Midbrain (tissue), 1 donor: ENCODE measurements at regions not wholly inside any gene's neighbourhood (a gene's known extent, or its start where the extent isn't known, plus 50 kb on each side); places are given as distances from the start of the nearest gene placed in this dataset.
A peak's percentile ranks its signal among the peaks of the same experiment; 100 is the strongest.

Experiments used
- DNase-seq: peaks from one replicate; lab custom pipeline; 2025; lab: John Stamatoyannopoulos, UW

DNA sequence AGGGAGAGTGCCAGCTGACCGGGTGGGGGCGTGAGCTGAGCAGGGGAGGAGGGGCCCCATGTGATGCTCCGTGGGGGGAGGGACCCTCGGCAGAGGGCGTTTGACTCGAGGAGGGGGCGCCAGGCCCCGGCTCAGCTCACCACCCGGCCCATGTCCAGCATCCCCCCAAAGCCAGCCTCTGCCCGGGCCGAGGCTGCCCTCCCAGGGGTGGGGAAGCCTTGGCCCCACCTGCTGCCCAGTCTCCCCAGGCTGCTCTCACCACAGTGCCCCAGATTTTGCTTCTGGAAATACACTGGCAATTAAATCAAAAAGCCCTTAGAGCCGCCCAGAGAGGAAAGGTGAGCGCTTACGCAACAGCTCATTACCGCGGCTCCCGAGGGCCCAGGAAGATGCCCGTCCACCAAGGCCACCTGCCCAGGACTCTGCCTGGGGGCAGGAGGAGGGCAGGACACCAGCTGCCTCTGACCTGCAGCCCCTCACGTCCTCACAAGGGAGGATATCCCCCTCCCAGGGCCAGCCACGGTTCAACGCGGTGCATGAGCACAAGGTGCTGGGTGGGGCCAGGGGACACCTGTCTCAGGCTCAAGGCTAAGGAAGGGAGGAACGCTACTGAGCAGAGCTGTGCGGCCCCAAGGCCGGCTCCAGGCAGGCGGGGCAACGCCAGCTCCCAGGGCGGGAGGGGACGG, 70.0 kb upstream of the INPP5A start:
- no peak for DNase-seq

- no peak for DNase-seq
Measured at GRCh38 chr10:132468216-132468615, 69.4 kb upstream of the INPP5A start.

GRCh38 chr10:132468651-132469050, 68.9 kb upstream of the INPP5A start:
- DNase-seq = no peak

DNA sequence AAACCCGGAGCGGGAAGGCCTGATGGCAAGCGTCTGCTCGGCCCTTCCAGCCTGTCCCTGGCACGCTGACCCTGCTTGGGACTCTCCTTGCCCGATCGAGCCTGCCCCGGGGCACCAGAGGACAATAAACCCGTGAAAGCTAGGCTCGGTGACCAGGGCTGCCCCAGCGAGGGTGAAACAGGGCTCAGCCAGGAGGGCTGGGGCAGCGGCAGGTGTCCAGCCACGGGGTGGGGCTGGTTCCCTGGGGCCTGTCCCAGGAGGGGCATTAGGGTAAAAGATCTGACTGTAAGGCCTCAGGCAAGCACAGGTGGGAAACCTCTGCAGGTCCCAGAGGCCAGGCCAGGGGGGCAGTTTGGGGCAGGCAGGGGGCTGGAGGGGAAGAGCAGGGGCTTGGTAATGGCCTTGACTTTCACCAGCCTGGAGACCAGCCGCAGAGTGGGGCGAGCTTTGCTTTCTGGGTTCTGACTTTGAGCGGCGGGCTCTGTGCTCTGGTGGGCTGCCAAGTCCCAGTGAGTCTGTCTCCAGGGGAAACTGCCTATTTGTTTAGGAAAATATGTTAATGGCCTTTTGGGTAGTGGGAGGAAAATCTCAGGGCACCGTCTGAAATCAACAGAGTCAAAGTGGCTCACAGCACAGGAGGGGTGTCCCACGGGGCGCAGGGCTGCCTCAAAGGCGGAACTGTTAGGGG, 68.2 kb upstream of the INPP5A start:
- DNase-seq = peak; percentile 36

DNA sequence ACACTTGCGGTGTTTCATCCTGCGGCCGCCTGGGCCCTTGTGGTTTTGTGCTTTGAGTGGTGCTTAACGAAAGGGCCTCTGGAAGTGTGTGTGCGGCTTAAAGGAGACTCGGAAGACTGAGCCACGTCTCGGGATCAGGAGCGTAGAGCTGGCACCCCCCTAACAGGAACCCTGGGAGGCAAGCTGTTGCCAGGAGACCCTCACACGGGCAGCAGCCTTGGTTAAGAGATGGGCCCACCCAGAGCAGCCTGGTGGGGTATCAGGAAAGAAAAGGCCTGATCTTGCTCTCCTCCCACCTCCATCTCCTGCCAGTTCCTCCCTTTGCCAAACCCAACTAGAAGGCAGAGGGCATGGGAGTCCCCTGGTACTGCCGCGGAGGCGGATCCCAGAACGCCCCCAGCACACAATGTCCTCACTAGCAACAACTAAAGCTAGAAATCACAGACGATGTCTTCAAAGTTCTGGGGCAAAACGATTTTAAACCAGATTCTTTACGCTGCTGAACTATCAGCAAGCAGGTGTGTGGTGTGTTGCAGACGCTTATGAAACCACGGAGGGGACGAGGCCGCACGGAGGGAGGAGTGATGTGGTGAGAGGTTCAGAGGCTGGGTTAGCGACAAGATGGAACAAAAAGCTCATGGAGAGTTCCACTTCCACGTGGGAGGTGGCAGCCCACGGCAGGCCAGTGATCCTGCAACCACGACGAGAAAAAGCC, 67.0 kb upstream of the INPP5A start:
- DNase-seq = no peak

DNA sequence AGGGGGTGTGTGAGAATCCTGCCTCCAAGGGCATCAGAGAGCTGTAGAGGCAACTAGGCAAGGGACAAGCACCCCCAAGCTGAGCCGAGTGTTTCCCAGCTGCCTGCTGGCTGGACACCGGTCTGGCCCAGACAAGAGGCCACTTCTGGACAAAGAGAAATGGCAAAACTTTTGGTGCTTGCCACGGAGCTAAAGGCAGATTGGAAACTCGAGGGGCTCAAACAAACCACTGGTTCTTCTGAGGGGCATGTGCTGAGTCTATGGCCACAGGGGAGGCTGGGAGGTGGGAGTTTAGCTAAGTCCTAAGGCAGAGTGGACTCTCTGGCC, 66.5 kb upstream of the INPP5A start:
- no peak for DNase-seq

DNA sequence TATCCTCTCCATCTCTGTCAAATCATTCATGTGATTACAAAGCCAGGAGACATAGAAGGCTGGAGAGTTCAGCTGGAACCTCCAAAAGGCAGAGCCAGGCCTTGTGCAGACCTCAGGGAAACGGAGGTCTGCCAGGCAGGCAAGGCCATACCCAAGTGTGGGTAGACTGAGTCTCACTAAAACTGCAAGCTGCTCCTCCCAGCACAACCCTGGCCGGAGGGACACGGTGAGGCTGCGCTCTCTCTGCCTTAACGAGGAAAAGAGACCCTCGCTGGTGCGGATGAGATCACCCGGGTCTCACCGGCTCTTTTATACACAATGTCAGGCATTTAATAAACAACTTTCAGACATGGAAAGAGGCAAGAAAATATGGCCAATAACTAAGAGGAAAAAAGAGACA, 66.1 kb upstream of the INPP5A start:
- DNase-seq = no peak

DNA sequence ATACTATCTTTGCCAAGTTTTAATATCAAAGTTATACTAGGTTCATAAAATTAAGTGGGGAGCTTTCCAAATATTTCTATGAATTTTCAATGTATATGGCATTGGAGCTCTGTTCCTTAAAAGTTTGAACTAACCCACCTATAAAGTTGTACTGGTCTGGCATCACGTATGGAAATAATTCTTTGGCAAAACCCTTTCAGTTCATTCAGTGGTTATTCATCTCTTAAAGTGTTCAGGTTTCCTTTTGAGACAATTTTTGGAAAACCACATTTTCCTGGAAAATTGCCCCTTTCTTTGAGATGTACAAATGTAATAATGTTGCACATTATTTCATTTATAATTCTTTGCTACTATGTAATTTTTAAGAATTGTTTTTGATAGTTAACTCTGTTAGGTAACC, 62.5 kb upstream of the INPP5A start:
- DNase-seq = no peak

- DNase-seq = no peak
Measured at GRCh38 chr10:132476146-132477065, 61.2 kb upstream of the INPP5A start.

DNA sequence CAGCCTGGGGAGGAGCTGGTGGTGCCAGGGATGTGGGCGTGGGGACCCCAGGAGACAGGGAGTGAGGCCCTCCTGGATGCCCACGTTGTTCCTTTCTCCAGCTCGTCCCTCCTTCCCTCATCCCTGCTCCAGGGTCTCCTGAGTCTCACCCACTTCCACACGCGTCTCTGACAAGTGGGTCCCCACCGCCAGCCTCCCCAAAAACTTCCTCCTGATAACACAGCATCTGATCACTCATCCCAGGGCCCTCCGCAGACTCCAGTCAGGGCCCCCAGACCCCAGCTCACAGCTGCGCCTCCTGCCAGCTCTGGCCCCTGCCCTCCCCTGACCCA, 60.6 kb upstream of the INPP5A start:
- no peak for DNase-seq

- DNase-seq = no peak
Measured at GRCh38 chr10:132477398-132478340, 59.9 kb upstream of the INPP5A start.

GRCh38 chr10:132478341-132479023, 59.1 kb upstream of the INPP5A start:
- DNase-seq = no peak

- DNase-seq = no peak
Measured at GRCh38 chr10:132479024-132479602, 58.5 kb upstream of the INPP5A start.

GRCh38 chr10:132479603-132480221, 57.9 kb upstream of the INPP5A start:
- DNase-seq = no peak

DNA sequence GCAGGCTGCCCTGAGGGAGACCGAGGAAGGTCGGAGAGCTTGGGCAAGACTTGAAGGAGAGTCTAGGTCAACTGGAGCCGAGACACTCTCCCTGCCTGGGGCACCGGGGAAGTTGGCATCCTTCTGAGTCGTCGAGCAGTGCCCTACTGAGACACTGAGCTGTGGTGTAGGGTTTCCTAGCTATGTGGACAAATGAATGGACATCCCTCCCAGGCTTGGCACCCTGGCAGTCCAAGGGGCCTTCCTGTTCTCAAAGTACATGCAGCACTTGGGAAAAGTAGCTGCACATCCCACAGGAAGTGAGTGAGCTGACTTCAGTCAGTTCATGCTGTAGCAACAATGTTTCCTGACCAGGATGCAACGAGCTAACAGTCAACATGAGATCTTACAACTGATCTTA, 57.2 kb upstream of the INPP5A start:
- DNase-seq = no peak

DNA sequence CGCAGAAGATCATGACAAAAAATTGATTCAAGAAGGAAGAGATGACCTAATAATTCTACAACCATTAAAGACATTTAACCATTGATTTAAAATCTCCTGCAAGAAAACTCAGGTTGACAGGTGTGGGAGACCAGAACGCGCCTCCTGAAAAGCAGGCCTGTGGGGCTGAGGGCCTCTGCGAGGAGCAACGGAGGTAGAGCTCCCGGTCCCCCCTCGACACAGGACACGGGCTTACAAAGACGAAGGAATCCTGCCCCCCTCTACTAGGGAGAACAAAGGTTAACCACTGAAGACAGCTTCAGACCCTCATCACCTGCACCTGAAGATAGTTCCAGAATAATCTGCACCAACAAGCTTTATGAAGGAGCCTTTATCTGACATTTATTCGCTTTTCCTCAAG, 55.9 kb upstream of the INPP5A start:
- DNase-seq = no peak

DNA sequence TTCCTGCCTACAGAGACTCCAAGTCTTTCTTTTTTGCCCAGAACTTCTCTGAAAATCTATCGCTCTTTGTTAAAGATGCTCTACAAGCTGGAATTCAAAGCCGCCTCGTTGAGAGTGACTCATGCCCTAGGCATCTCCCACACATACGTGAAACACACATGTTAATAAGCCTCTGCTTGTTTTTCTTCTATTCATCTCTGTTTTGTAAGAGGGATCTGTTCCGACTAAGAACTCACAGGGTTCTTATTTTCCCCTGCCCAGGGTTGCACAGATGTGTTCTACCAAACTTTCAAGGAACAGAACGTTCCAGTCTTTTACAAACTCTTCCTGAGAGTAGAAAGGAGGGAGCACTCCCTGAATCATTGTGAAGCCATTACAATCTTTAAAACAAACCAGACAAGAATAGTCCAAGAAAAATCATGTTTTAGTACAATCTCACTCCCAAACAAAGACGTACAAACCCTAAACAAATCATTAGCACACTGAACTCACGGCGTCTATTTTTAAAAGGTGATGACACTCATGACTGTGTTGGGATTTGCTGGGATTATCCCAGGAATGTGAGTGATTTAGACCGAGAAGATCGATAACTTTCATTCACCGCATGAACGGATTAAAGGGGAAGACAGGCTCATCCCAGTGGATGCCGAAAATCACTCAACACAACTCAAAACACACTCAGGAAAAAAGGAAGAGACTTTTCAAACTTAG, 55.3 kb upstream of the INPP5A start:
- DNase-seq = no peak

DNA sequence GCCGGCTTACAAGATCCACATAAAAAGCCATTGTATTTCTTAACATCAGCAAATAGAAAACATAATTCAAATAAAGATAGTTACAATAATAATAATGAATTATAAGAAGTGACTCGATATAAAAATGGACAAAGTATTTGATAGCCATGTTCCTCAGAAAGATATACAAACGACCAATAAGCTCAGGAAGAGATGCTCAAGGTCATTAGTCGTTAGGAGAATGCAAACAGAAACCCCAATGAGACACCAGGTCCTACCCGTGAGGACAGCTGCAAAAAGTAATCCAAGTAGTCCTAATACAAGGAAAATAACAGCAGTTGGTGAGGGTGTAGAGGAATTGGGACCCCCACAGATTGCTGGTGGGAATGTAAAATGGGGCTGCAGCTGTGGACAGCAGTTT, 54.2 kb upstream of the INPP5A start:
- DNase-seq = no peak

DNA sequence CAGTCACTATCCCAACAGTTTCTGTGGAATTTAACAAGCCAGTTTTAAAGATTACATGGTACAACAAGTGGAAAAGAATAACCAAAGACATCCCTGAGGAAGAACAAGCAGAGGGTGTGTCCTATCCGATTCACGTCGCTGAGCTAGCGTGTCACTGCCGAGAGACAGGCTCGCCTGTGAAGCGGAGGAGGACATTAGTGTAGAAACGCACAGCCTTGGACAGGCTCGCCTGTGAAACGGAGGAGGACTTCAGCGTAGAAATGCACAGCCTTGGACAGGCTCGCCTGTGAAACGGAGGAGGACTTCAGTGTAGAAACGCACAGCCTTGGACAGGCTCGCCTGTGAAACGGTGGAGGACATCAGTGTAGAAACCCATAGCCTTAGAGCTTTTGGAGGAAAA, 52.7 kb upstream of the INPP5A start:
- no peak for DNase-seq
